Endothelial cell of umbilical vein (primary cell): ENCODE measurements at regions not wholly inside any gene's neighbourhood (a gene's known extent, or its start where the extent isn't known, plus 50 kb on each side); places are given as distances from the start of the nearest gene placed in this dataset.

Experiments
- BruUV-seq: library from RNA; stranded (reverse); fragments of 400-500 nt; replicated peaks from 2 replicates; lab custom pipeline; 2021; lab: Mats Ljungman, UMichigan
- CTCF ChIA-PET: fragments of 300-600, 350-600 bp; sonication (Branson Sonifier 250); formaldehyde crosslinking; loops from one replicate; lab custom pipeline; 2021; ENCODE audit warnings: antibody characterized with exemption, inconsistent platforms; lab: Charles Lee
- POLR2A ChIA-PET: fragments of 300-600, 350-600 bp; sonication (Branson Sonifier 250); formaldehyde crosslinking; loops from one replicate; lab custom pipeline; 2021; ENCODE audit warnings: antibody characterized with exemption, inconsistent platforms; lab: Charles Lee
- DNase-seq: peaks from one replicate; pipeline ENCODE4 v3.0.0-alpha.2; 2011; ENCODE audit warnings: low read depth, low spot score
- FAIRE-seq: peaks from 2 replicates; lab custom pipeline; 2011; peaks lifted over from hg19 to GRCh38; lab: Jason Lieb, UNC
- H2AFZ ChIP-seq: 2 replicates; pipeline ENCODE4 v1.6.0; 2012; ENCODE audit warnings: low read depth, low read length, control low read depth, inconsistent platforms
- H3K27ac ChIP-seq: 2 replicates; pipeline ENCODE4 v1.5.1; 2011; ENCODE audit warnings: low read depth, mild to moderate bottlenecking, control low read depth, low read length, moderate library complexity; ENCODE audit not compliant: insufficient read depth
- H3K27me3 ChIP-seq, 2 experiments: 2 replicates each; pipeline versions ENCODE4 v1.6.0 to v1.6.1; 2011; ENCODE audit warnings: low read length in 2 of 2, mixed read lengths in 1 of 2; ENCODE audit not compliant: control insufficient read depth in 2 of 2, insufficient read depth in 2 of 2
- H3K36me3 ChIP-seq, 2 experiments: 2 replicates in 1 of 2; 3 replicates in 1 of 2; pipeline ENCODE4 v1.5.1; 2011; ENCODE audit warnings: low read length in 2 of 2, mild to moderate bottlenecking in 1 of 2, moderate library complexity in 1 of 2; ENCODE audit not compliant: control insufficient read depth in 2 of 2, insufficient read depth in 2 of 2; ENCODE audit errors: extremely low read depth in 1 of 2
- H3K4me1 ChIP-seq: 3 replicates; pipeline ENCODE4 v1.5.1; 2011; ENCODE audit warnings: mild to moderate bottlenecking, low read length; ENCODE audit not compliant: control insufficient read depth, insufficient read depth; ENCODE audit errors: extremely low read depth
- H3K4me2 ChIP-seq: 2 replicates; pipeline ENCODE4 v1.6.1; 2011; ENCODE audit warnings: low read length, control low read depth, mixed read lengths; ENCODE audit not compliant: insufficient read depth
- H3K4me3 ChIP-seq, 3 experiments: fragments of 200-600 bp in 1 of 3; sonication (generic), shearing (Covaris generic) in 1 of 3; replicated peaks in 1 of 3; 2 replicates each; pipeline ENCODE4 v1.5.1; 2011 to 2016; ENCODE audit warnings: control low read depth in 3 of 3, low read length in 3 of 3, mild to moderate bottlenecking in 2 of 3, inconsistent platforms in 1 of 3, low read depth in 1 of 3, moderate library complexity in 1 of 3; ENCODE audit not compliant: insufficient read depth in 1 of 3
- H3K79me2 ChIP-seq: 2 replicates; pipeline ENCODE4 v1.6.0; 2012; ENCODE audit warnings: low read length, inconsistent platforms; ENCODE audit not compliant: control insufficient read depth, insufficient read depth
- H3K9ac ChIP-seq: replicated peaks from 2 replicates; pipeline ENCODE3; 2011; ENCODE audit warnings: low read length, control low read depth; ENCODE audit not compliant: insufficient read depth; ENCODE audit errors: extremely low read depth
- H3K9me1 ChIP-seq: replicated peaks from 3 replicates; pipeline ENCODE4 v1.6.0; 2011; ENCODE audit warnings: mild to moderate bottlenecking, low read length; ENCODE audit not compliant: control insufficient read depth, insufficient read depth; ENCODE audit errors: extremely low read depth
- H3K9me3 ChIP-seq: replicated peaks from 2 replicates; pipeline ENCODE4 v1.5.1; 2012; ENCODE audit warnings: low read length, inconsistent platforms; ENCODE audit not compliant: control insufficient read depth, insufficient read depth
- H4K20me1 ChIP-seq: replicated peaks from 2 replicates; pipeline ENCODE3; 2011; ENCODE audit warnings: mild to moderate bottlenecking, low read length; ENCODE audit not compliant: control insufficient read depth, insufficient read depth; ENCODE audit errors: extremely low read depth
- CTCF ChIP-seq, 2 donors: IDR thresholded peaks; 1 replicate in 1 of 2; 2 replicates in 1 of 2; pipeline ENCODE4 v1.5.1; 2011; ENCODE audit warnings: low read length in 2 of 2, mild to moderate bottlenecking in 2 of 2, moderate library complexity in 2 of 2, control low read depth in 1 of 2, inconsistent platforms in 1 of 2, low read depth in 1 of 2; ENCODE audit not compliant: insufficient read depth in 1 of 2; ENCODE audit errors: extremely low read depth in 1 of 2
- EZH2 ChIP-seq: IDR thresholded peaks from 2 replicates; pipeline ENCODE4 v1.6.1; 2012; ENCODE audit warnings: borderline replicate concordance, low read depth, mild to moderate bottlenecking, moderate library complexity, low read length, inconsistent platforms; ENCODE audit not compliant: severe bottlenecking
- FOS ChIP-seq: IDR thresholded peaks from 2 replicates; pipeline ENCODE4 v1.6.1; 2011; ENCODE audit warnings: mild to moderate bottlenecking, low read length, moderate library complexity, borderline replicate concordance; ENCODE audit not compliant: insufficient read depth
- GATA2 ChIP-seq: IDR thresholded peaks from 2 replicates; pipeline ENCODE4 v1.7.0; 2011; ENCODE audit warnings: low read depth, mild to moderate bottlenecking, moderate library complexity, mixed read lengths, low read length; ENCODE audit not compliant: insufficient read length, insufficient read depth
- JUN ChIP-seq: IDR thresholded peaks from 2 replicates; pipeline ENCODE4 v1.6.1; 2011; ENCODE audit warnings: borderline replicate concordance, low read depth; ENCODE audit not compliant: insufficient read length, insufficient read depth
- MYC ChIP-seq: IDR thresholded peaks from one replicate; pipeline ENCODE4 v1.6.1; 2011; ENCODE audit warnings: mild to moderate bottlenecking, low read depth, low read length
- POLR2A ChIP-seq: IDR thresholded peaks from 2 replicates; pipeline ENCODE4 v1.6.1; 2012; ENCODE audit warnings: low read depth, mild to moderate bottlenecking, control low read depth, low read length
- POLR2AphosphoS5 ChIP-seq: IDR thresholded peaks from 2 replicates; pipeline ENCODE4 v1.6.1; 2012; ENCODE audit warnings: low read depth, mild to moderate bottlenecking, control low read depth, low read length, moderate library complexity; ENCODE audit not compliant: insufficient read depth
- dilution Hi-C: fragments of 300-500 bp; cut with MboI; formaldehyde crosslinking; loops from one replicate; pipeline ENCODE4 v1.15.0; 2019; ENCODE audit warnings: low sequenced_read_pairs; ENCODE audit not compliant: extremely low pct_ligation_motif_present
- intact Hi-C: fragments of 100-400 bp; cut with micrococcal nuclease; formaldehyde crosslinking; loops from one replicate; pipeline ENCODE4 v1.10.0; 2022
- TF ChIP-seq, protein P1 (sequence below): IDR thresholded peaks from 2 replicates; pipeline ENCODE4 v1.6.1; 2011; ENCODE audit not compliant: insufficient read depth, insufficient read length

DNA sequence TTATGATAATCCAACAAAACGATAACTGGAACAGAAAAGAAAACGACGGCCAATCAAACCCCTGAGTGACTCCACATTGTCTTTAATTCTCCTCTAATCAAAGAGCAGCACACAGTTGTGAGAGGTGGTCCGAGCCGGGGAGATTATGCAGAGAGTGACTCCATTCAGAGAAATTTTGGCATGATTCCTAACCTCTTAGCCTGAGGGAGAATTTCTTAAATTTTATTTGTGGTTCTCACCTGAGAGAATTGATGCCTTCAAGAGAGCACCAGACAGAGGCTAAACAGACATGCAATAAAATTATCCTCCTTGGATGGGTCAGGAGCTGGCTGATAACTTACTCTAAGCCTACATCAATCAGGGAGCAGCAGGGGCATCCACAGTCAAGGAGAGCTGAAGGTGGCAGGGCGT, 310.0 kb upstream of the KLF12 start:
- dilution Hi-C loops (no loop called here), intact Hi-C loops (no loop called here)
- Histone ChIP-seq H3K9ac (no peak overlapping the region), H2AFZ (no peak overlapping the region), H3K4me2 (no peak overlapping the region), H4K20me1 (no peaks in the 10 kb centered on the region), H3K9me3 (no peaks in the 10 kb centered on the region), H3K27me3 (no peaks in the 10 kb centered on the region), H3K27ac (no peak overlapping the region), H3K4me3 (no peak overlapping the region), H3K4me1 (no peaks in the 10 kb centered on the region), H3K36me3 (no peaks in the 10 kb centered on the region), H3K9me1 (no peaks in the 10 kb centered on the region), H3K79me2 (no peaks in the 10 kb centered on the region)
- FAIRE-seq (no peak), DNase-seq (no peak)
- no TSS peak for BruUV-seq
- CTCF ChIA-PET: interaction anchor here (0.6 kb wide), 1 partner anchor 108 kb away, joined by 3 read pairs; no protein-coding TSS in a partner anchor
- POLR2A ChIA-PET: no interaction called here
- no peak for TF ChIP-seq MYC
- TF ChIP-seq POLR2A: no peak
- TF ChIP-seq GATA2: no peak
- no peak for TF ChIP-seq JUN
- TF ChIP-seq POLR2AphosphoS5: no peak
- no peak for TF ChIP-seq CTCF (IDR thresholded peaks at IDR 0.05; ENCODE audit: extremely low read depth in 1 of 2, insufficient read depth in 1 of 2, low read depth in 1 of 2, low read length in 2 of 2)
- TF ChIP-seq EZH2: no peak
- TF ChIP-seq, protein P1, sequence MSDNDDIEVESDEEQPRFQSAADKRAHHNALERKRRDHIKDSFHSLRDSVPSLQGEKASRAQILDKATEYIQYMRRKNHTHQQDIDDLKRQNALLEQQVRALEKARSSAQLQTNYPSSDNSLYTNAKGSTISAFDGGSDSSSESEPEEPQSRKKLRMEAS: no peak
- no peak for TF ChIP-seq FOS
